ENCODE measurements at regions not wholly inside any gene's neighbourhood (a gene's known extent, or its start where the extent isn't known, plus 50 kb on each side); places are given as distances from the start of the nearest gene placed in this dataset.

- TF ChIP-seq REST (IDR thresholded peaks at IDR 0.05; ENCODE audit: insufficient read depth in 1 of 2, low read depth in 2 of 2, low read length in 1 of 2) (no peak), TCF7L2 (IDR thresholded peaks at IDR 0.05; ENCODE audit: low read depth, low read length) (no peak), SIN3A (IDR thresholded peaks at IDR 0.05; ENCODE audit: borderline replicate concordance, insufficient read depth, low read depth, low read length) (no peak), POLR2AphosphoS5 (IDR thresholded peaks at IDR 0.05; ENCODE audit: low read depth, low read length) (no peak), CTCF (IDR thresholded peaks at IDR 0.05) (no peak)
- ChIA-PET POLR2A (no interaction called here), CTCF (interaction anchor here (1.2 kb wide), 1 partner anchor 391 kb away, joined by 5 read pairs; no protein-coding TSS in a partner anchor)
- H3K27me3 ChIP-seq (ENCODE audit: control insufficient read depth, insufficient read depth, low read length), result no peaks in the 10 kb centered on the region; the same call in 1 of the 2 replicates
- no TSS peak for BruUV-seq (replicated peaks)
- no peaks in the 10 kb centered on the region for H3K36me3 ChIP-seq (ENCODE audit: control insufficient read depth, insufficient read depth, low read length)
- in situ Hi-C loops (cut with HindIII; ENCODE audit: low pct_unique_long_range_greater_than_20kb, low sequenced_read_pairs), result no loop called here
- H3K9me3 ChIP-seq (ENCODE audit: control insufficient read depth, insufficient read depth, low read depth, low read length), result no peaks in the 10 kb centered on the region
- no peak for ATAC-seq
- no peak overlapping the region for H3K4me3 ChIP-seq (ENCODE audit: low read depth in 2 of 2, low read length in 2 of 2)
- no peak overlapping the region for H3K27ac ChIP-seq (ENCODE audit: low read length)
- no peak for DNase-seq (ENCODE audit: low read depth, low spot score)
- intact Hi-C loops (cut with micrococcal nuclease; ENCODE audit: unreplicated experiment), result no loop called here
- H3K4me1 ChIP-seq (ENCODE audit: control insufficient read depth, insufficient read depth, low read length), result no peaks in the 10 kb centered on the region
Observed at GRCh38 chr7:121603886-121604285, 207.8 kb upstream of the FAM3C start.

- intact Hi-C loops (cut with micrococcal nuclease; ENCODE audit: unreplicated experiment), result no loop called here
- ChIA-PET POLR2A (no interaction called here), CTCF (interaction anchor here (0.7 kb wide), 1 partner anchor 18 kb away, joined by 9 read pairs; no protein-coding TSS in a partner anchor)
- Histone ChIP-seq H3K27ac (ENCODE audit: low read length) (no peak overlapping the region), H3K4me1 (ENCODE audit: control insufficient read depth, insufficient read depth, low read length) (no peaks in the 10 kb centered on the region), H3K27me3 (ENCODE audit: control insufficient read depth, insufficient read depth, low read length) (no peaks in the 10 kb centered on the region), H3K36me3 (ENCODE audit: control insufficient read depth, insufficient read depth, low read length) (no peaks in the 10 kb centered on the region), H3K9me3 (ENCODE audit: control insufficient read depth, insufficient read depth, low read depth, low read length) (no peaks in the 10 kb centered on the region), H3K4me3 (ENCODE audit: low read depth in 2 of 2, low read length in 2 of 2) (no peak overlapping the region)
- in situ Hi-C loops (cut with HindIII; ENCODE audit: low pct_unique_long_range_greater_than_20kb, low sequenced_read_pairs), result no loop called here
- TF ChIP-seq TCF7L2 (IDR thresholded peaks at IDR 0.05; ENCODE audit: low read depth, low read length) (no peak), CTCF (IDR thresholded peaks at IDR 0.05) (no peak), REST (IDR thresholded peaks at IDR 0.05; ENCODE audit: insufficient read depth in 1 of 2, low read depth in 2 of 2, low read length in 1 of 2) (no peak), SIN3A (IDR thresholded peaks at IDR 0.05; ENCODE audit: borderline replicate concordance, insufficient read depth, low read depth, low read length) (no peak), POLR2AphosphoS5 (IDR thresholded peaks at IDR 0.05; ENCODE audit: low read depth, low read length) (no peak)
- DNase-seq (ENCODE audit: low read depth, low spot score), result no peak
- ATAC-seq, result no peak
- BruUV-seq (replicated peaks), result no TSS peak
Observed at GRCh38 chr7:121599887-121600286, 203.8 kb upstream of the FAM3C start.
